Tibial nerve (tissue), 3 donors: ENCODE measurements at regions not wholly inside any gene's neighbourhood (a gene's known extent, or its start where the extent isn't known, plus 50 kb on each side); places are given as distances from the start of the nearest gene placed in this dataset.

Source experiments
- CTCF ChIP-seq, 5 experiments: fragments of 200-600 bp in 3 of 5; fragments of 450-650 bp in 2 of 5; sonication (generic) in 3 of 5; IDR thresholded peaks; one replicate each; pipeline ENCODE4 v1.5.1; 2016 to 2019; ENCODE audit warnings: antibody characterized with exemption in 5 of 5, mild to moderate bottlenecking in 3 of 5, moderate library complexity in 2 of 5
- POLR2A ChIP-seq, 2 donors: fragments of 450-650 bp; IDR thresholded peaks; one replicate each; pipeline ENCODE4 v1.6.1; 2017; ENCODE audit warnings: antibody characterized with exemption in 2 of 2, mild to moderate bottlenecking in 2 of 2, moderate library complexity in 2 of 2

GRCh38 chr6:9487128-9487527 lies 927.7 kb downstream of the TFAP2A start:
- no peak for TF ChIP-seq CTCF (IDR thresholded peaks at IDR 0.05)
- no peak for TF ChIP-seq POLR2A (IDR thresholded peaks at IDR 0.05)
